Ovary (tissue), 7 donors: ENCODE measurements at regions not wholly inside any gene's neighbourhood (a gene's known extent, or its start where the extent isn't known, plus 50 kb on each side); places are given as distances from the start of the nearest gene placed in this dataset.

Experiments
- DNase-seq, 5 donors: peaks; one replicate each; pipeline ENCODE4 v3.0.0-alpha.2; 2019 to 2020
- H3K27ac ChIP-seq, 2 donors: fragments of 200-600 bp; one replicate each; pipeline versions ENCODE4 v1.5.1 to v1.8.0; 2019 to 2022
- H3K27me3 ChIP-seq: fragments of 200-600 bp; one replicate; pipeline ENCODE4 v1.8.0; 2022
- H3K36me3 ChIP-seq: fragments of 200-600 bp; sonication (generic); one replicate; pipeline ENCODE4 v1.5.1; 2019
- H3K4me1 ChIP-seq: one replicate; pipeline ENCODE4 v1.8.1; 2013; ENCODE audit warnings: mild to moderate bottlenecking, moderate library complexity; ENCODE audit not compliant: insufficient read depth
- H3K4me3 ChIP-seq: fragments of 200-600 bp; sonication (generic); one replicate; pipeline ENCODE4 v1.5.1; 2017
- H3K9me3 ChIP-seq, 2 donors: fragments of 200-600 bp in 1 of 2; sonication (generic) in 1 of 2; one replicate each; pipeline versions ENCODE4 v1.5.1 to v1.8.1; 2013 to 2019; ENCODE audit warnings: mild to moderate bottlenecking in 1 of 2, moderate library complexity in 1 of 2
- CTCF ChIP-seq, 3 donors: fragments of 450-650 bp in 2 of 3; fragments of 200-600 bp in 1 of 3; IDR thresholded peaks; one replicate each; pipeline versions ENCODE4 v1.5.1 to v1.8.0; 2016 to 2022; ENCODE audit warnings: antibody characterized with exemption in 3 of 3, mild to moderate bottlenecking in 1 of 3
- EP300 ChIP-seq: sonication (generic); formaldehyde crosslinking; IDR thresholded peaks from one replicate; pipeline ENCODE4 v1.6.1; 2017; ENCODE audit warnings: antibody characterized with exemption
- POLR2A ChIP-seq: fragments of 450-650 bp; IDR thresholded peaks from one replicate; pipeline ENCODE4 v1.6.1; 2017; ENCODE audit warnings: antibody characterized with exemption, mild to moderate bottlenecking, moderate library complexity
- WGBS, 3 donors: extraction: QIAGEN DNeasy Blood & Tissue Kit in 1 of 3; methylation state at CpG; one replicate each; pipeline versions ENCODE4 v1.1.5 to v1.1.7; 2013 to 2017; 5-methylcytosine and 5-hydroxymethylcytosine counted together
- intact Hi-C, 4 donors: fragments of 100-400 bp; cut with DNase I; formaldehyde crosslinking; loops; one replicate each; pipeline versions ENCODE4 v1.11.0 to v1.15.1; 2022 to 2023
- donor health status: DM: no; HTN: no; CAD: no; lungs with moderate emphysema.
- donor health status: DM: no; HTN: no; CAD: no.
- donor health status: Bipolar disorder and iron deficiency.
- donor health status: DM: no; HTN: no; CAD: no.
- donor health status: DM: yes; HTN: yes; CAD: no.

GRCh38 chr2:43030551-43031307, 195.7 kb downstream of the ZFP36L2 start:
- no peak for TF ChIP-seq EP300
- TF ChIP-seq CTCF (IDR thresholded peaks at IDR 0.05), result no peak
- H3K4me3 ChIP-seq, result no peak overlapping the region
- no peaks in the 10 kb centered on the region for H3K9me3 ChIP-seq
- H3K4me1 ChIP-seq, result peaks cover 19% of the 10 kb centered on the region
- 88 to 89% (median 88%) methylated on average over 10 of the region's 10 CpGs for WGBS, 3 donors
- H3K36me3 ChIP-seq, result no peaks in the 10 kb centered on the region
- DNase-seq, result peak in 4 of 5 donors; percentile 21 to 37 (median 29)
- intact Hi-C loops, result loop anchor here in 1 of 4 donors (10.0 kb wide), 1 partner anchor 74 kb away; no protein-coding TSS in a partner anchor
- peak overlapping the region; percentile 30 to 92 for H3K27ac ChIP-seq
- H3K27me3 ChIP-seq, result no peaks in the 10 kb centered on the region

GRCh38 chr2:43029186-43029585, 197.2 kb downstream of the ZFP36L2 start:
- intact Hi-C loops, result loop anchor here in 3 of 4 donors (5.0 to 10.0 kb wide), 5 partner anchors 54 to 202 kb away; no protein-coding TSS in a partner anchor
- no peak for TF ChIP-seq EP300
- TF ChIP-seq CTCF (IDR thresholded peaks at IDR 0.05), result no peak
- no peak for TF ChIP-seq POLR2A
- DNase-seq, result peak in 3 of 5 donors; percentile 11 to 26 (median 17)
- Histone ChIP-seq H3K4me3 (no peak overlapping the region), H3K27ac (peak overlapping the region in 1 of 2 donors; percentile 30), H3K4me1 (peaks cover 21% of the 10 kb centered on the region), H3K36me3 (no peaks in the 10 kb centered on the region), H3K27me3 (no peaks in the 10 kb centered on the region), H3K9me3 (no peaks in the 10 kb centered on the region)
- WGBS, 3 donors, result 55 to 82% (median 63%) methylated on average over 3 of the region's 3 CpGs

GRCh38 chr2:43028188-43028587, 198.2 kb downstream of the ZFP36L2 start:
- DNase-seq, result peak in 3 of 5 donors; percentile 17 to 26 (median 24)
- no peaks in the 10 kb centered on the region for H3K27me3 ChIP-seq
- H3K36me3 ChIP-seq, result no peaks in the 10 kb centered on the region
- TF ChIP-seq EP300 (no peak), CTCF (IDR thresholded peaks at IDR 0.05) (no peak), POLR2A (no peak)
- intact Hi-C loops, result loop anchor here in 3 of 4 donors (5.0 to 10.0 kb wide), 5 partner anchors 53 to 201 kb away; no protein-coding TSS in a partner anchor
- H3K27ac ChIP-seq, result no peak overlapping the region
- H3K4me1 ChIP-seq, result peaks cover 20% of the 10 kb centered on the region
- H3K4me3 ChIP-seq, result no peak overlapping the region
- WGBS, 3 donors, result 77 to 88% (median 87%) methylated on average over 6 of the region's 6 CpGs
- H3K9me3 ChIP-seq, result no peaks in the 10 kb centered on the region

GRCh38 chr2:43027097-43027873, 199.1 kb downstream of the ZFP36L2 start:
- Histone ChIP-seq H3K4me1 (peaks cover 14% of the 10 kb centered on the region), H3K9me3 (no peaks in the 10 kb centered on the region), H3K4me3 (no peak overlapping the region), H3K36me3 (no peaks in the 10 kb centered on the region), H3K27ac (no peak overlapping the region), H3K27me3 (no peaks in the 10 kb centered on the region)
- TF ChIP-seq EP300 (no peak), CTCF (IDR thresholded peaks at IDR 0.05) (no peak), POLR2A (no peak)
- DNase-seq, result peak in 3 of 5 donors; percentile 23 to 30 (median 29)
- intact Hi-C loops, result loop anchor here in 3 of 4 donors (5.0 to 10.0 kb wide), 5 partner anchors 52 to 200 kb away; no protein-coding TSS in a partner anchor
- 83 to 86% (median 83%) methylated on average over 21 of the region's 21 CpGs for WGBS, 3 donors
